ENCODE measurements at regions not wholly inside any gene's neighbourhood (a gene's known extent, or its start where the extent isn't known, plus 50 kb on each side); places are given as distances from the start of the nearest gene placed in this dataset.

DNA sequence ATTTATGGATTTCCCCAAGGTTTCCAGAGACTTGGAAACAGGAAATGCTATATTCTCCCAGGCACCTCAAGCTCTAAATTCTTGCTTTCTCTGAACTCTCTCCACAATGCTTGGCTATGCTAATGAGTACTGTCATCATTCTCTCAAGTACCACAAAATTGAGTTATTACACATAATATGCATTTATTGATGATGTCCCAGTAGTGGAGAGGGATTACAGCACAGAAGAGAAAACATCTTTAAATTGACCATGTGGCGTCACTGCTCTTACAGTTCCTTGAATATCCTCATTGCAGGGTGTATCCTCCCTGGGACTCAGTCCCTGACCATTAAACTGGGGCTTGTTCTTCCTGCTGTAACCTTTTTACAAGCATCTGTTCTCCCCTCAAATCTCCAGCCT, 681.1 kb upstream of the FANCL start:
- Histone ChIP-seq H3K9me2 (ENCODE audit: insufficient read depth, low read length) (no peaks in the 10 kb centered on the region), H2AFZ (ENCODE audit: low read depth, low read length) (no peak overlapping the region), H3K79me2 (replicated peaks; ENCODE audit: insufficient read depth, low read length) (no peaks in the 10 kb centered on the region), H3K27ac (ENCODE audit: low read length) (no peak overlapping the region), H3K36me3 (ENCODE audit: insufficient read depth, low read length) (no peaks in the 10 kb centered on the region), H4K20me1 (ENCODE audit: insufficient read depth) (no peaks in the 10 kb centered on the region), H3K9me3 (ENCODE audit: low read length) (no peaks in the 10 kb centered on the region), H3K9ac (ENCODE audit: low read length) (no peak overlapping the region), H3K27me3 (ENCODE audit: insufficient read depth, low read depth, low read length) (no peaks in the 10 kb centered on the region), H3F3A (ENCODE audit: insufficient read depth, low read length, poor library complexity, severe bottlenecking) (no peaks in the 10 kb centered on the region), H3K4me3 (ENCODE audit: low read length) (no peak overlapping the region), H3K4me2 (ENCODE audit: low read length) (no peak overlapping the region)
- TF ChIP-seq POLR2AphosphoS5 (IDR thresholded peaks at IDR 0.05), result no peak
- no peak for TF ChIP-seq RAD21 (conservative IDR thresholded peaks at IDR 0.05)
- TF ChIP-seq, protein P1, sequence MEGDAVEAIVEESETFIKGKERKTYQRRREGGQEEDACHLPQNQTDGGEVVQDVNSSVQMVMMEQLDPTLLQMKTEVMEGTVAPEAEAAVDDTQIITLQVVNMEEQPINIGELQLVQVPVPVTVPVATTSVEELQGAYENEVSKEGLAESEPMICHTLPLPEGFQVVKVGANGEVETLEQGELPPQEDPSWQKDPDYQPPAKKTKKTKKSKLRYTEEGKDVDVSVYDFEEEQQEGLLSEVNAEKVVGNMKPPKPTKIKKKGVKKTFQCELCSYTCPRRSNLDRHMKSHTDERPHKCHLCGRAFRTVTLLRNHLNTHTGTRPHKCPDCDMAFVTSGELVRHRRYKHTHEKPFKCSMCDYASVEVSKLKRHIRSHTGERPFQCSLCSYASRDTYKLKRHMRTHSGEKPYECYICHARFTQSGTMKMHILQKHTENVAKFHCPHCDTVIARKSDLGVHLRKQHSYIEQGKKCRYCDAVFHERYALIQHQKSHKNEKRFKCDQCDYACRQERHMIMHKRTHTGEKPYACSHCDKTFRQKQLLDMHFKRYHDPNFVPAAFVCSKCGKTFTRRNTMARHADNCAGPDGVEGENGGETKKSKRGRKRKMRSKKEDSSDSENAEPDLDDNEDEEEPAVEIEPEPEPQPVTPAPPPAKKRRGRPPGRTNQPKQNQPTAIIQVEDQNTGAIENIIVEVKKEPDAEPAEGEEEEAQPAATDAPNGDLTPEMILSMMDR (IDR thresholded peaks at IDR 0.05; ENCODE audit: poor library complexity, severe bottlenecking), result no peak
- TF ChIP-seq, protein P2, sequence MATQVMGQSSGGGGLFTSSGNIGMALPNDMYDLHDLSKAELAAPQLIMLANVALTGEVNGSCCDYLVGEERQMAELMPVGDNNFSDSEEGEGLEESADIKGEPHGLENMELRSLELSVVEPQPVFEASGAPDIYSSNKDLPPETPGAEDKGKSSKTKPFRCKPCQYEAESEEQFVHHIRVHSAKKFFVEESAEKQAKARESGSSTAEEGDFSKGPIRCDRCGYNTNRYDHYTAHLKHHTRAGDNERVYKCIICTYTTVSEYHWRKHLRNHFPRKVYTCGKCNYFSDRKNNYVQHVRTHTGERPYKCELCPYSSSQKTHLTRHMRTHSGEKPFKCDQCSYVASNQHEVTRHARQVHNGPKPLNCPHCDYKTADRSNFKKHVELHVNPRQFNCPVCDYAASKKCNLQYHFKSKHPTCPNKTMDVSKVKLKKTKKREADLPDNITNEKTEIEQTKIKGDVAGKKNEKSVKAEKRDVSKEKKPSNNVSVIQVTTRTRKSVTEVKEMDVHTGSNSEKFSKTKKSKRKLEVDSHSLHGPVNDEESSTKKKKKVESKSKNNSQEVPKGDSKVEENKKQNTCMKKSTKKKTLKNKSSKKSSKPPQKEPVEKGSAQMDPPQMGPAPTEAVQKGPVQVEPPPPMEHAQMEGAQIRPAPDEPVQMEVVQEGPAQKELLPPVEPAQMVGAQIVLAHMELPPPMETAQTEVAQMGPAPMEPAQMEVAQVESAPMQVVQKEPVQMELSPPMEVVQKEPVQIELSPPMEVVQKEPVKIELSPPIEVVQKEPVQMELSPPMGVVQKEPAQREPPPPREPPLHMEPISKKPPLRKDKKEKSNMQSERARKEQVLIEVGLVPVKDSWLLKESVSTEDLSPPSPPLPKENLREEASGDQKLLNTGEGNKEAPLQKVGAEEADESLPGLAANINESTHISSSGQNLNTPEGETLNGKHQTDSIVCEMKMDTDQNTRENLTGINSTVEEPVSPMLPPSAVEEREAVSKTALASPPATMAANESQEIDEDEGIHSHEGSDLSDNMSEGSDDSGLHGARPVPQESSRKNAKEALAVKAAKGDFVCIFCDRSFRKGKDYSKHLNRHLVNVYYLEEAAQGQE (IDR thresholded peaks at IDR 0.05; ENCODE audit: borderline replicate concordance), result no peak
- TF ChIP-seq TAF1 (IDR thresholded peaks at IDR 0.05; ENCODE audit: low read depth), result no peak

DNA sequence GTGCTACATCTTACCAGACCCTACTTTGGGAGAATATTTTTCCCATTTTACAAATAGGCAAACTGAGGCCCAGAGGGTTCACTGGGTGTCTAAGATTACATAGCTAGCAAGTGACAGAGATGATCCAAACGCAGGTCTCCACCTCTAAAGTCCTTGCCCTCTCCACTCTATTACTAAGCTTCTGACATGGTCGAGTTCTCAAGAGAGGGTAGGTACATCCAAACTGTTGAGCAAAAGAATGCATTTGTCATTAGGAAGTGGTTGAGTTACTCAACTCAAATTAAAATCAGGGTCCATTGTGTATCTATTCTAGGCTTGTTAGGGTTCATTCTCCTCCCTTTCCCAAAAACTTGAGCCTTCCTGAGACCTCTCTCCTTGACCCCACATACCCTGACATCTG, 680.6 kb upstream of the FANCL start:
- no peaks in the 10 kb centered on the region for H3K9me3 ChIP-seq (ENCODE audit: low read length)
- no peak overlapping the region for H3K27ac ChIP-seq (ENCODE audit: low read length)
- TF ChIP-seq EP300 (conservative IDR thresholded peaks at IDR 0.05; ENCODE audit: poor library complexity, severe bottlenecking) (no peak), SMC3 (conservative IDR thresholded peaks at IDR 0.05; ENCODE audit: poor library complexity) (no peak), RAD21 (conservative IDR thresholded peaks at IDR 0.05) (no peak), EZH2 (IDR thresholded peaks at IDR 0.05; ENCODE audit: borderline replicate concordance, insufficient read depth, low read length, poor library complexity, severe bottlenecking) (no peak), TAF1 (IDR thresholded peaks at IDR 0.05; ENCODE audit: low read depth) (no peak), POLR2AphosphoS5 (IDR thresholded peaks at IDR 0.05) (no peak), MXI1 (conservative IDR thresholded peaks at IDR 0.05; ENCODE audit: poor library complexity, severe bottlenecking) (no peak)
- TF ChIP-seq, protein P2 (IDR thresholded peaks at IDR 0.05; ENCODE audit: borderline replicate concordance), result no peak
- TF ChIP-seq, protein P1 (IDR thresholded peaks at IDR 0.05; ENCODE audit: poor library complexity, severe bottlenecking), result no peak
- no peaks in the 10 kb centered on the region for H3K79me2 ChIP-seq (replicated peaks; ENCODE audit: insufficient read depth, low read length)
- no peak overlapping the region for H3K9ac ChIP-seq (ENCODE audit: low read length)
- no peaks in the 10 kb centered on the region for H3F3A ChIP-seq (ENCODE audit: insufficient read depth, low read length, poor library complexity, severe bottlenecking)
- no peaks in the 10 kb centered on the region for H3K27me3 ChIP-seq (ENCODE audit: insufficient read depth, low read depth, low read length)
- no peaks in the 10 kb centered on the region for H3K36me3 ChIP-seq (ENCODE audit: insufficient read depth, low read length)
- H3K4me3 ChIP-seq (ENCODE audit: low read length), result no peak overlapping the region
- H3K4me2 ChIP-seq (ENCODE audit: low read length), result no peak overlapping the region
- no peak overlapping the region for H2AFZ ChIP-seq (ENCODE audit: low read depth, low read length)
- H4K20me1 ChIP-seq (ENCODE audit: insufficient read depth), result no peaks in the 10 kb centered on the region
- H3K9me2 ChIP-seq (ENCODE audit: insufficient read depth, low read length), result no peaks in the 10 kb centered on the region
